Hematopoietic multipotent progenitor cell treated with erythropoietin and hydrocortisone succinate and interleukin-3 and kit ligand, for 8 days (in vitro differentiated cells): ENCODE measurements at regions not wholly inside any gene's neighbourhood (a gene's known extent, or its start where the extent isn't known, plus 50 kb on each side); places are given as distances from the start of the nearest gene placed in this dataset.
"Not testable (repeated sequence)": the region's sequence is repeated elsewhere in the genome, so short reads cannot be mapped to it uniquely, and the experiment has no call there.

Experiments
- DNase-seq: peaks from one replicate; pipeline ENCODE4 v3.0.0-alpha.2; 2015

GRCh38 chr5:100013305-100013704 is 521.9 kb upstream of the FAM174A start:
- DNase-seq, result not testable (repeated sequence)

- not testable (repeated sequence) for DNase-seq
Observed at GRCh38 chr5:100011160-100011559, 524.0 kb upstream of the FAM174A start.

GRCh38 chr5:100004969-100005368 is 530.2 kb upstream of the FAM174A start:
- no peak for DNase-seq

- DNase-seq, result no peak
Observed at GRCh38 chr5:99998319-99998718, 536.9 kb upstream of the FAM174A start.

GRCh38 chr5:99995407-99995806 is 539.8 kb upstream of the FAM174A start:
- DNase-seq, result no peak

- no peak for DNase-seq
Observed at GRCh38 chr5:99973779-99974178, 561.4 kb upstream of the FAM174A start.

GRCh38 chr5:99955962-99956361 is 579.2 kb upstream of the FAM174A start:
- DNase-seq, result no peak

GRCh38 chr5:99955006-99955405 is 580.2 kb upstream of the FAM174A start:
- no peak for DNase-seq

GRCh38 chr5:99949969-99950524 is 585.1 kb upstream of the FAM174A start:
- no peak for DNase-seq

GRCh38 chr5:99949361-99949760 is 585.8 kb upstream of the FAM174A start:
- no peak for DNase-seq

- DNase-seq, result no peak
Observed at GRCh38 chr5:99948850-99949249, 586.3 kb upstream of the FAM174A start.

GRCh38 chr5:99945478-99946442 is 589.4 kb upstream of the FAM174A start:
- DNase-seq, result no peak

- DNase-seq, result no peak
Observed at GRCh38 chr5:99940540-99940939, 594.6 kb upstream of the FAM174A start.

- no peak for DNase-seq
Observed at GRCh38 chr5:99936911-99937310, 598.3 kb upstream of the FAM174A start.

- DNase-seq, result no peak
Observed at GRCh38 chr5:99929806-99930135, 605.4 kb upstream of the FAM174A start.

GRCh38 chr5:99929067-99929805 is 605.9 kb upstream of the FAM174A start:
- DNase-seq, result no peak

- DNase-seq, result no peak
Observed at GRCh38 chr5:99928490-99928889, 606.7 kb upstream of the FAM174A start.

- no peak for DNase-seq
Observed at GRCh38 chr5:99926463-99926862, 608.7 kb upstream of the FAM174A start.

- no peak for DNase-seq
Observed at GRCh38 chr5:99922386-99922785, 612.8 kb upstream of the FAM174A start.

GRCh38 chr5:99911971-99912370 is 623.2 kb upstream of the FAM174A start:
- no peak for DNase-seq

GRCh38 chr5:99906776-99907175 is 628.4 kb upstream of the FAM174A start:
- DNase-seq, result no peak

- no peak for DNase-seq
Observed at GRCh38 chr5:99901972-99902371, 633.2 kb upstream of the FAM174A start.

GRCh38 chr5:99900302-99900852 is 634.8 kb upstream of the FAM174A start:
- DNase-seq, result no peak
